Astrocyte of the spinal cord (primary cell): ENCODE measurements at regions not wholly inside any gene's neighbourhood (a gene's known extent, or its start where the extent isn't known, plus 50 kb on each side); places are given as distances from the start of the nearest gene placed in this dataset.
A peak's percentile ranks its signal among the peaks of the same experiment; 100 is the strongest.

ENCODE experiments used
- DNase-seq: peaks from one replicate; pipeline ENCODE4 v3.0.0; 2011; ENCODE audit warnings: low read depth, low spot score
- H3K4me3 ChIP-seq: 2 replicates; pipeline ENCODE4 v1.5.1; 2011; ENCODE audit warnings: low read depth, mild to moderate bottlenecking, low read length, moderate library complexity
- in situ Hi-C: cut with HindIII; loops from 2 replicates; pipeline ENCODE4 v1.10.0; 2017; ENCODE audit warnings: low sequenced_read_pairs
- TF ChIP-seq, protein P1 (sequence below): IDR thresholded peaks from 2 replicates; pipeline ENCODE4 v1.5.1; 2012; ENCODE audit warnings: low read depth, mild to moderate bottlenecking, low read length, inconsistent platforms

DNA sequence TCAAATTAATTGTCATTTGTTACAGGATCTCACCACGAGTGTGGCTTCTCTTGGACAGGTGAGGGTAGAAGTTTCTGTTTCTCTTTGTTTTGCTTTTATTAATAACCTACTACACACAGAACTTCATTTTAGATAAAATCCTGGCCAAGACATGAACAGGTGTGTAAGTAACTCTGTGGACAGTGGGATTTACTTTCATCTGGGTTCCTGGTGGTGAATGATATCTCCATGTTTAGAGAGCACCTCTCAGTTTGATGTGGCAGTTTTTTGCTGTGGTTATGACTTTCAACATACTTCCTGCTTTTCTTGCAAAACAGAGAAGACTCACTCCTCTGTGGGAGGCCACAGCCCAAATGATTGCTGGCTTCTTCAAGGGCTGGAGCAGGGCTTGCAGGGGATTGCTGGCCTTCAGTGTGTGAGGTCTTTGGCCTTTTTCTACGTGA is 71.1 kb upstream of the XCR1 start:
- no peak overlapping the region for H3K4me3 ChIP-seq
- in situ Hi-C loops, result no loop called here
- DNase-seq, result peak; percentile 41
- TF ChIP-seq, protein P1, sequence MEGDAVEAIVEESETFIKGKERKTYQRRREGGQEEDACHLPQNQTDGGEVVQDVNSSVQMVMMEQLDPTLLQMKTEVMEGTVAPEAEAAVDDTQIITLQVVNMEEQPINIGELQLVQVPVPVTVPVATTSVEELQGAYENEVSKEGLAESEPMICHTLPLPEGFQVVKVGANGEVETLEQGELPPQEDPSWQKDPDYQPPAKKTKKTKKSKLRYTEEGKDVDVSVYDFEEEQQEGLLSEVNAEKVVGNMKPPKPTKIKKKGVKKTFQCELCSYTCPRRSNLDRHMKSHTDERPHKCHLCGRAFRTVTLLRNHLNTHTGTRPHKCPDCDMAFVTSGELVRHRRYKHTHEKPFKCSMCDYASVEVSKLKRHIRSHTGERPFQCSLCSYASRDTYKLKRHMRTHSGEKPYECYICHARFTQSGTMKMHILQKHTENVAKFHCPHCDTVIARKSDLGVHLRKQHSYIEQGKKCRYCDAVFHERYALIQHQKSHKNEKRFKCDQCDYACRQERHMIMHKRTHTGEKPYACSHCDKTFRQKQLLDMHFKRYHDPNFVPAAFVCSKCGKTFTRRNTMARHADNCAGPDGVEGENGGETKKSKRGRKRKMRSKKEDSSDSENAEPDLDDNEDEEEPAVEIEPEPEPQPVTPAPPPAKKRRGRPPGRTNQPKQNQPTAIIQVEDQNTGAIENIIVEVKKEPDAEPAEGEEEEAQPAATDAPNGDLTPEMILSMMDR, result no peak

DNA sequence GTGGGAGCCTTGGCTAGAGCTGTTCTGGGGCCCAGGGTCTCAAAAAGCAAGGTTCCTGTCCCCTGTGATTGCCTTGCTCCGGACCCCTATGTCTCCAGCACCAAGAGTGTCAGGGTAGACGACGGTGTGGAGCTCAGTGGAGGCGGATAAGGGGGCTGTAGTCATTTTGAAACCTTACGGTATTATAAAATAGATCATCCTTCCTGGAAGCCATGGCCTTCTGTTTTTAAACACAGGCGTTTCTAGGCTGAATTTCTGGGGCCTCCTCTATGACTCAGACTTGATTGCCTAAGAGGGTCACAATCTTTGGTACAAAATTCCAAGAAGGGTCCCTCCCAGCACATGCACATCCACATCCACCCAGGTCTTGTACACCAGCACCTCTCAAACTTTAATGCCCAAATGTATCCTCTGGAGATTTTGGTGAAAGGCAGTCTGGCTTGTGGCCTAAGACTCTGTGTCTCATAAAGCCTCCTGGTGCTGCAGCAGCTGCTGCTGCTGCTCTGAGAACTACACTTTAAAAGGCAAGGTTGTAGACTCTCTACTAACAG is 70.5 kb upstream of the XCR1 start:
- H3K4me3 ChIP-seq, result no peak overlapping the region
- in situ Hi-C loops, result no loop called here
- peak; percentile 33 for DNase-seq
- TF ChIP-seq, protein P1, result no peak

DNA sequence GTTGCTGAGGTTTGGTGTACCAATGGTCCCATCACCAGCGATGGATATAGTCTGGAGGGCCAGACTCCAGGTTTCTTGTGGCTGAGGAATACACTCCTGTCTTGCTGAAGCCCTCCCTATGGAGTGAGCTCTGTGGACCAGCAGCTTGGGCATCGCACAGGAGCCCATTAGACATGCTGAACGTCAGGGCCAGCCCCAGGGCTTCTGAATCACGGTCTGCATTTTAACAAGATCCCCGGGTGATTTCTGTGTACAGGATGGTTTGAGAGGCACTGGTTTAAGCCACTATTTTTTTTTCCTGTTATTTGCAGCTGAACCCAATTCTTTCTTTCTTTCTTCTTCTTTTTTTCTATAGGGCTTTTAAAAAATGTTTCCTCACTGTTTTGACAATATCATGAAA is 69.5 kb upstream of the XCR1 start:
- in situ Hi-C loops, result no loop called here
- DNase-seq, result no peak
- TF ChIP-seq, protein P1, result no peak
- H3K4me3 ChIP-seq, result no peak overlapping the region

DNA sequence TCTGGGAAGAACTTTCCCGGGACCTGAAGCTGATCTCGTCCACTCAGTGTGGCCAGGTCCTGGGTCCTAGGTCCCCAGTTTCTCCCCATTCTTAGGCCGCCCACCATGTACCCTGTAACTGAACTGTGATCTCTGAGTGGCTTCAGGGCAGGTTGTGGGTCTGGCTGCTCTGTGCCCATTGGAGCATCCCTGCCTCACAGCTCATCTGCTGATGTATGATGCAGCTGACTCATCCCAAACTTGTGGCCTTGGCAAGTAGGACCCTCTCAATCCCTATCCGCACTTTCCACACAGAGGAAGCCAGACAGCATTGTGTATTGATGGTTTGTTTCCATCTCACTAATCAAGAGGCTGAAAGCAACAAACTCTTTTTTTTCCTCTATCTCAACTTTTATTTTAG is 69.1 kb upstream of the XCR1 start:
- H3K4me3 ChIP-seq, result no peak overlapping the region
- no peak for DNase-seq
- TF ChIP-seq, protein P1, result no peak
- in situ Hi-C loops, result no loop called here

- in situ Hi-C loops, result no loop called here
- no peak overlapping the region for H3K4me3 ChIP-seq
- no peak for DNase-seq
- TF ChIP-seq, protein P1, result no peak
Observed at GRCh38 chr3:46095307-46095706, 68.0 kb upstream of the XCR1 start.

DNA sequence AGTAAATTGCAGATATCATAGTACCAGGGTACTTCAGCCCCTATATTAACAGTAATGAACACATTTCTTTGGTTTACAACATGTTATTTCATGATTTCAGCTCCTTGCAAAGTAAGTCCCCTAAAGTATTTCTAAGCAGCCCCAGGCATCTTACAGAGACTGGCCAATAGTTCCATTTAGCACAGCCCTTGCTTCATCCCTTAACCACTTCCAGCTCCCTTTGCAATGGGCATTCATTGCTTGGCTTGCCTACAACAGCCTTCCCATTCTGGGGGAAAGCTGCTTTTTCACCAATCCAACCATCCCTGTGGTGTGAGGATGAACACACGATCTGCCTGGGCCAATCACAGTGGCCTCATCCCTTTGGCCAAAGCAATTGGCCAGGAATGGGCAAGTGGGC is 67.2 kb upstream of the XCR1 start:
- TF ChIP-seq, protein P1, result no peak
- in situ Hi-C loops, result no loop called here
- no peak for DNase-seq
- H3K4me3 ChIP-seq, result no peak overlapping the region

DNA sequence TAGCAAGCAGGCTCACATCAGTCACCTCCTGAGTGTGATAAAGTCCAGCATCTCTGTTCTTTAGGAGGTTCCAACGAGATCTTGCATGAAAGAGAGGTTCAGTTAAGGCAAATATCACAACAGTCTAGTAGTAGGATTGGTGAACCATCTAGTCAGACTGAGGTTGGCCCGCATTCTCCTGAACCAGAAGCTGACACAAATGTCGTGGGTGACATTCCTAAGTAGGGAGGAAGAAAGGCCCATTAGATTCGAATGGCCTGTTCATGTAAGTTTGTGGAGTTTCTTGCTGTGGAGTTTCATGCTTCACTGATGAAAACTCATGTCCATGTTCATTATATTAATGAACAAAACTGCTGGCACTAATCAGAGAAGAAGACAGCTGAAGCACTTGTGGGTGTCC is 66.7 kb upstream of the XCR1 start:
- H3K4me3 ChIP-seq, result no peak overlapping the region
- in situ Hi-C loops, result no loop called here
- TF ChIP-seq, protein P1, result no peak
- no peak for DNase-seq
